MM.1S (cell line): ENCODE measurements at regions not wholly inside any gene's neighbourhood (a gene's known extent, or its start where the extent isn't known, plus 50 kb on each side); places are given as distances from the start of the nearest gene placed in this dataset.

Experiments used
- EZH2 ChIP-seq: fragments of 300-600 bp; sonication (generic); optimal IDR thresholded peaks from 2 replicates; pipeline ENCODE3; 2017; ENCODE audit warnings: low read depth, mild to moderate bottlenecking, antibody characterized with exemption, low read length, mixed read lengths
- EZH2phosphoT487 ChIP-seq: fragments of 300-600 bp; sonication (generic); IDR thresholded peaks from 2 replicates; pipeline ENCODE4 v1.6.1; 2018; ENCODE audit warnings: antibody characterized with exemption, low read length
- TF ChIP-seq, protein P1 (sequence below): fragments of 300-600 bp; sonication (generic); IDR thresholded peaks from 2 replicates; pipeline ENCODE4 v1.5.1; 2016; ENCODE audit warnings: antibody characterized with exemption, low read length, mixed read lengths

DNA sequence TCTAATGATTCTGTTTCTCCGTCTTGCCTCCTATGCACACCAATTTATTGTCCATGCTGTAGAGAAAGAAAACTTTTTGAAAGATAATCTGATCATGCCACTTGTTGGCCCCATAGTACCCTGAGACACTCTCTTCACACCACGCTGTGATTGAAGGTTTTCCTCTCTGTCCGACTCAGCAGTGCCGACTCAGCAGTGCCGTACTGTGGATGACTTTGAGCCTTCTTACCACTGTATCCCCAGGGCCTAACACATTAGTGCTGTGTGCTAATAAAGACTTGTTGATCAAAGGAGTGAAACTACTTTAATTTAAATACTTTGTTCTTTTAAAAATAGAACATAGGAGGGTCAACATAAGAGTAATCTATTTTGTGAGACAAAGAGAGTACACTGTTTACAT, 429.6 kb downstream of the KLF12 start:
- TF ChIP-seq, protein P1, sequence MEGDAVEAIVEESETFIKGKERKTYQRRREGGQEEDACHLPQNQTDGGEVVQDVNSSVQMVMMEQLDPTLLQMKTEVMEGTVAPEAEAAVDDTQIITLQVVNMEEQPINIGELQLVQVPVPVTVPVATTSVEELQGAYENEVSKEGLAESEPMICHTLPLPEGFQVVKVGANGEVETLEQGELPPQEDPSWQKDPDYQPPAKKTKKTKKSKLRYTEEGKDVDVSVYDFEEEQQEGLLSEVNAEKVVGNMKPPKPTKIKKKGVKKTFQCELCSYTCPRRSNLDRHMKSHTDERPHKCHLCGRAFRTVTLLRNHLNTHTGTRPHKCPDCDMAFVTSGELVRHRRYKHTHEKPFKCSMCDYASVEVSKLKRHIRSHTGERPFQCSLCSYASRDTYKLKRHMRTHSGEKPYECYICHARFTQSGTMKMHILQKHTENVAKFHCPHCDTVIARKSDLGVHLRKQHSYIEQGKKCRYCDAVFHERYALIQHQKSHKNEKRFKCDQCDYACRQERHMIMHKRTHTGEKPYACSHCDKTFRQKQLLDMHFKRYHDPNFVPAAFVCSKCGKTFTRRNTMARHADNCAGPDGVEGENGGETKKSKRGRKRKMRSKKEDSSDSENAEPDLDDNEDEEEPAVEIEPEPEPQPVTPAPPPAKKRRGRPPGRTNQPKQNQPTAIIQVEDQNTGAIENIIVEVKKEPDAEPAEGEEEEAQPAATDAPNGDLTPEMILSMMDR, result no peak
- no peak for TF ChIP-seq EZH2
- no peak for TF ChIP-seq EZH2phosphoT487
